Muscle of back (tissue), 3 donors: ENCODE measurements at regions not wholly inside any gene's neighbourhood (a gene's known extent, or its start where the extent isn't known, plus 50 kb on each side); places are given as distances from the start of the nearest gene placed in this dataset.

Experiments used
- DNase-seq, 3 donors: peaks; one replicate each; pipeline versions ENCODE4 v3.0.0 to v3.0.0-alpha.2; 2013

- no peak for DNase-seq
Observed at GRCh38 chr10:58013406-58013805, 254.3 kb downstream of the IPMK start.

GRCh38 chr10:58010073-58010702, 257.5 kb downstream of the IPMK start:
- no peak for DNase-seq

- no peak for DNase-seq
Observed at GRCh38 chr10:58003945-58004344, 263.7 kb downstream of the IPMK start.

- no peak for DNase-seq
Observed at GRCh38 chr10:58001159-58001558, 266.5 kb downstream of the IPMK start.

- DNase-seq = no peak
Observed at GRCh38 chr10:57996536-57996935, 271.2 kb downstream of the IPMK start.

GRCh38 chr10:57993302-57993701, 274.4 kb downstream of the IPMK start:
- no peak for DNase-seq

- DNase-seq = no peak
Observed at GRCh38 chr10:57992321-57993077, 275.2 kb downstream of the IPMK start.

- no peak for DNase-seq
Observed at GRCh38 chr10:57988964-57989363, 278.7 kb downstream of the IPMK start.

GRCh38 chr10:57987055-57987721, 280.5 kb downstream of the IPMK start:
- DNase-seq = no peak

- no peak for DNase-seq
Observed at GRCh38 chr10:57986422-57986821, 281.3 kb downstream of the IPMK start.

- DNase-seq = no peak
Observed at GRCh38 chr10:57983281-57983791, 284.4 kb downstream of the IPMK start.

GRCh38 chr10:57982091-57982490, 285.6 kb downstream of the IPMK start:
- DNase-seq = no peak

- no peak for DNase-seq
Observed at GRCh38 chr10:57979956-57980355, 287.7 kb downstream of the IPMK start.

GRCh38 chr10:57979491-57979890, 288.2 kb downstream of the IPMK start:
- DNase-seq = no peak

- no peak for DNase-seq
Observed at GRCh38 chr10:57977262-57977661, 290.4 kb downstream of the IPMK start.

- DNase-seq = no peak
Observed at GRCh38 chr10:57973451-57973850, 294.2 kb downstream of the IPMK start.

GRCh38 chr10:57972783-57973182, 294.9 kb downstream of the IPMK start:
- no peak for DNase-seq

- no peak for DNase-seq
Observed at GRCh38 chr10:57968328-57969016, 299.2 kb downstream of the IPMK start.

- DNase-seq = peak; percentile 9 to 33 (median 32)
Observed at GRCh38 chr10:57964351-57964750, 303.3 kb downstream of the IPMK start.

GRCh38 chr10:57963546-57963945, 304.1 kb downstream of the IPMK start:
- no peak for DNase-seq

GRCh38 chr10:57962839-57963238, 304.9 kb downstream of the IPMK start:
- no peak for DNase-seq

GRCh38 chr10:57961487-57961886, 306.2 kb downstream of the IPMK start:
- DNase-seq = no peak
